ENCODE measurements at regions not wholly inside any gene's neighbourhood (a gene's known extent, or its start where the extent isn't known, plus 50 kb on each side); places are given as distances from the start of the nearest gene placed in this dataset.

DNA sequence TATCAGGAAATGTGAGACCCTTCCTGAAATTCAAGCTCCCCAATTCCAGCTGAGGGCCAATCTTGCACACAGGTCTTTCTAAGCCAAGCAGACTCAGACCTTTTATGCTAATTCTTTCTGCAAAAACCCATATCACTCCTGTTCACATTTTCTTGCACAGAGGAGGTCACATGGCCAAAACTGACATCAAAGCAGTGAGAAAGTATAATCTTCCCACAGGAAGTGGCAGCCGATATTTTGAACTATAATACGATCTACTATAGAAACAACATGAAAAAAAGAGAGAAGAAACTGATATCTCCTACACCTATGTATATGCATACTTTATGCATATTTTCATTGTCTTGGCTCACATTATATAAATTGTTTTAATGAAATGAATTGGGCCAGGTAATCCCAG, 132.9 kb upstream of the SSTR1 start:
- DNase-seq (ENCODE audit: low spot score), result no peak
- TF ChIP-seq, protein P1, sequence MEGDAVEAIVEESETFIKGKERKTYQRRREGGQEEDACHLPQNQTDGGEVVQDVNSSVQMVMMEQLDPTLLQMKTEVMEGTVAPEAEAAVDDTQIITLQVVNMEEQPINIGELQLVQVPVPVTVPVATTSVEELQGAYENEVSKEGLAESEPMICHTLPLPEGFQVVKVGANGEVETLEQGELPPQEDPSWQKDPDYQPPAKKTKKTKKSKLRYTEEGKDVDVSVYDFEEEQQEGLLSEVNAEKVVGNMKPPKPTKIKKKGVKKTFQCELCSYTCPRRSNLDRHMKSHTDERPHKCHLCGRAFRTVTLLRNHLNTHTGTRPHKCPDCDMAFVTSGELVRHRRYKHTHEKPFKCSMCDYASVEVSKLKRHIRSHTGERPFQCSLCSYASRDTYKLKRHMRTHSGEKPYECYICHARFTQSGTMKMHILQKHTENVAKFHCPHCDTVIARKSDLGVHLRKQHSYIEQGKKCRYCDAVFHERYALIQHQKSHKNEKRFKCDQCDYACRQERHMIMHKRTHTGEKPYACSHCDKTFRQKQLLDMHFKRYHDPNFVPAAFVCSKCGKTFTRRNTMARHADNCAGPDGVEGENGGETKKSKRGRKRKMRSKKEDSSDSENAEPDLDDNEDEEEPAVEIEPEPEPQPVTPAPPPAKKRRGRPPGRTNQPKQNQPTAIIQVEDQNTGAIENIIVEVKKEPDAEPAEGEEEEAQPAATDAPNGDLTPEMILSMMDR (conservative IDR thresholded peaks at IDR 0.05; ENCODE audit: low read depth), result no peak
- ChIA-PET POLR2A (ENCODE audit: low non-redundant PET) (no interaction called here), CTCF (no interaction called here)
- H3K27ac ChIP-seq, result no peak overlapping the region

DNA sequence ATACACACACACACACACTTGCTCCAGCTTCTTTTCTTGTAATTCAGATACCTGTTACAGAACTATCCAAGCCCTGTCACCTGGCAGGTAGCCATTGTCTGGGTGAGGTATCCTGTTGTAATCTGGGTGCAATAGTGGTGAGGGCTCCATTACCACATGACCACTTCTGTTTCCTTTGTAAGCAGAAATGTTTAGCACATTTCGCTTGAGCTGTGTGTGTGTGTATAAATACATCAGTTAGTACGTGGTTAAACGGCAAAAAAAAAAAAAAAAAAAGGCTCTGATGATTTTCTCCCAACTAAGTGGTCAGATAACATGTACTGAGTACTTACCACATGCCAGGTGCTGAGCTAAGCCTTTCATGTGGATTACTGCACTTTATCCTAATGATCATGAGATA, 129.3 kb upstream of the SSTR1 start:
- H3K27ac ChIP-seq, result no peak overlapping the region
- CTCF ChIA-PET, result no interaction called here
- POLR2A ChIA-PET (ENCODE audit: low non-redundant PET), result no interaction called here
- DNase-seq (ENCODE audit: low spot score), result no peak
- TF ChIP-seq, protein P1 (conservative IDR thresholded peaks at IDR 0.05; ENCODE audit: low read depth), result no peak

DNA sequence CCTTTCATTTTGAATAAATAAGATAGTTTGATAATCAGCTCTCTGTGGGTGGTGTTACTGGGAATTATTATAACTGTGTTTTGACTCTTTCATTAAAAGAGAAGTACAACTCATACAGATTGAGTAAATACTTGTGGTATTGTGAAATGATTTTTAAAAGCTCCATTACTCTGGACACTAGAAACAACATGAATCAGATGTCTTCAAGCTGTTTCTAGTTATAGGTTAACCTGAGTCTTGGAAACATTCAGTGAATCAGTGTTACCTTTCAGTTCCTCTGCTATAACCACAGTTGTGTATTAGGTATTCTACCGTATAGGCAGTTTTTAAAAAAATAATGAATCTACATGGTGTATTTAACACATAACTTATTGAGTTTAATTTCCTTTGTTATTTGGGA, 128.4 kb upstream of the SSTR1 start:
- no peak for DNase-seq (ENCODE audit: low spot score)
- no peak overlapping the region for H3K27ac ChIP-seq
- ChIA-PET CTCF (interaction anchor here (0.6 kb wide), 2 partner anchors 31 to 1902 kb away, joined by 5 to 6 read pairs; no protein-coding TSS in a partner anchor), POLR2A (ENCODE audit: low non-redundant PET) (no interaction called here)
- TF ChIP-seq, protein P1 (conservative IDR thresholded peaks at IDR 0.05; ENCODE audit: low read depth), result no peak

DNA sequence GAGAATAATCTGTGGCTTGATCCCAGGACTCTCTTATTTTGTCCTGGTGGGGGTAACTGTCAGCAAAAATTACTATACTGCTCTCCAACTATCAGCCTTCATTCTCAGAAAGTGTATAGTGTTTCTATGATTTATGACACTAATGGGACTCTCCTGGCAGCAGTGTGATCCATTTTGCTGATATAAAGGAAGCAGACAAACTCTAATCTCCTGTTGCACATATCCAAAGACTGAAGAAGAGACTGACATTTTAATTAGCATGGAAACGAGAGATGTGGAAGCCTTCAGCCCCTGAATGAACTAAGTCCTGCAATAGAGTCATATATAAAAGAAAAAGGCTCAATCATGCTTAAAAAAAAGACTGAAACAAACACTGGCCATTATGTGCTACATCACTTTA, 127.8 kb upstream of the SSTR1 start:
- TF ChIP-seq, protein P1 (conservative IDR thresholded peaks at IDR 0.05; ENCODE audit: low read depth), result no peak
- DNase-seq (ENCODE audit: low spot score), result no peak
- POLR2A ChIA-PET (ENCODE audit: low non-redundant PET), result no interaction called here
- H3K27ac ChIP-seq, result no peak overlapping the region
- CTCF ChIA-PET, result interaction anchor here (0.6 kb wide), 2 partner anchors 30 to 1902 kb away, joined by 5 to 6 read pairs; no protein-coding TSS in a partner anchor

DNA sequence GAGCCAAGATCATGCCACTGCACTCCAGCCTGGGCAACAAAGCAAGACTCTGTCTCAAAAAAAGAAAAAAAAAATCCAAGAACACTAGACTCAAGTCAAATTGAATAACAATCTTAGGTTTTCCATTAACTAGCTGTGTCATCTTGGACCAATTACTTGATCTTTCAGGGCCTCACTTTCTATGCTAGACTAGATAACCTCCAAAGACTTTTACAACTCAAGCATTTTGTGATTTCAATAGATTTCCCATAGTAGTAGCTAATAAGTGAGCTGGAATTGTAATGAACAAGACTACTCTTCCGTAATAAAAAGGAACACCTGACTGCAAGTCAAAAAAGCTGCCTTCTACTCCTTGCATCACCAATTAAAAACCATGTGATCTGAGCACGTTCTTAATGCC, 127.0 kb upstream of the SSTR1 start:
- ChIA-PET POLR2A (ENCODE audit: low non-redundant PET) (no interaction called here), CTCF (no interaction called here)
- DNase-seq (ENCODE audit: low spot score), result no peak

DNA sequence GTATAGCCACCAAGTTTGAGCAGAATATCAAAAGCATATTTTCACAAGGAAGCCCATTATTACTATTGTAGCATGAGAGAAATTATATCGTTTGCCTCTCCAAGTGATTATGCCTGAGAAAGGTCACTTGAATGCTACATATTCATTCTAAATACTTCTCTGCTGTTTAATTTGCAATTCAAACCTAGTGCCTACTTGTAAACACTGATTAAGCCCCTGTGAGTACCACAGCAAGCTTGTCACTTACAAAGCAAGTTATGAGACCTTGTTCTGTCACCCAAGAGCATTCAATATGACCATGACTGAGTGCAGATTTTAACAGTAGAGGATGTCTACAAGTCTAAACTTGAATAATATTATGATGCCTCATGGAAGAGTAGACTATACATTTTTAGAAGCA, 124.7 kb upstream of the SSTR1 start:
- TF ChIP-seq, protein P1 (conservative IDR thresholded peaks at IDR 0.05; ENCODE audit: low read depth), result no peak
- DNase-seq (ENCODE audit: low spot score), result no peak
- ChIA-PET POLR2A (ENCODE audit: low non-redundant PET) (no interaction called here), CTCF (interaction anchor here (0.6 kb wide), 1 partner anchor 77 kb away, joined by 3 read pairs; no protein-coding TSS in a partner anchor)
- H3K27ac ChIP-seq, result no peak overlapping the region

More for the DNA sequence above, 127.0 kb upstream of the SSTR1 start:
- TF ChIP-seq, protein P1 (conservative IDR thresholded peaks at IDR 0.05; ENCODE audit: low read depth), result no peak
- no peak overlapping the region for H3K27ac ChIP-seq

DNA sequence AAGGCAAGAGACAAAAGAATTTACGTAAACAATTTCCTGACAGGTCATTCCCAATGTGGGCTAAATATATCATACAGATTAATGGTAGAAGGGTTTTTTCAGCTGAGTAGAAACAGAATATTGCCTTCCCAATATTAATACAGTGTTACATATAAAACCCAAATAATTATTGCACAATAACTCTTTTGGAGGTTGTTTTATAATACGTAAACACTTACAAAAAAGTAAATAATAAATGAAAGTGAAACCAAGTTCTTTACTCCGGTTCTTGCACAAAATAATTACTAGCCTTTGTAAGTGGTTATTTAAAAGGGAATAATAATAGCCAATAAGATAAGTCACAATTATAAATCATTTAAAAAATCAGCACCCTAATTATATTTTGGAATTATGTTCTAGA, 118.6 kb upstream of the SSTR1 start:
- CTCF ChIA-PET, result no interaction called here
- POLR2A ChIA-PET (ENCODE audit: low non-redundant PET), result no interaction called here
- no peak for DNase-seq (ENCODE audit: low spot score)
- TF ChIP-seq, protein P1 (conservative IDR thresholded peaks at IDR 0.05; ENCODE audit: low read depth), result no peak
- H3K27ac ChIP-seq, result no peak overlapping the region

Data from RWPE1 (cell line).